ENCODE measurements at regions not wholly inside any gene's neighbourhood (a gene's known extent, or its start where the extent isn't known, plus 50 kb on each side); places are given as distances from the start of the nearest gene placed in this dataset.

GRCh38 chr11:95365348-95365747 lies 134.3 kb upstream of the SESN3 start:
- H3K9me3 Mint-ChIP-seq (ENCODE audit: insufficient read depth), result no peaks in the 10 kb centered on the region
- peaks cover 8% of the 10 kb centered on the region for H3K27me3 Mint-ChIP-seq (ENCODE audit: low read depth)
- CTCF ChIA-PET, result no interaction called here
- POLR2A ChIA-PET, result no interaction called here
- ATAC-seq (no peak), DNase-seq (no peak)
- no peaks in the 10 kb centered on the region for H3K36me3 Mint-ChIP-seq (ENCODE audit: low read depth)
- H3K4me1 Mint-ChIP-seq (ENCODE audit: low read depth), result peaks cover 7% of the 10 kb centered on the region
- H3K27ac Mint-ChIP-seq, result no peak overlapping the region
- no peak overlapping the region for H3K4me3 Mint-ChIP-seq

GRCh38 chr11:95364324-95365295 lies 133.6 kb upstream of the SESN3 start:
- no peak for DNase-seq
- Mint-ChIP-seq H3K36me3 (ENCODE audit: low read depth) (no peaks in the 10 kb centered on the region), H3K9me3 (ENCODE audit: insufficient read depth) (no peaks in the 10 kb centered on the region), H3K27me3 (ENCODE audit: low read depth) (peaks cover 3% of the 10 kb centered on the region), H3K27ac (no peak overlapping the region), H3K4me1 (ENCODE audit: low read depth) (peaks cover 7% of the 10 kb centered on the region), H3K4me3 (no peak overlapping the region)
- no peak for ATAC-seq
- ChIA-PET CTCF (interaction anchor here (0.7 kb wide), 1 partner anchor 327 kb away, joined by 6 read pairs; no protein-coding TSS in a partner anchor), POLR2A (no interaction called here)

- Mint-ChIP-seq H3K27ac (no peak overlapping the region), H3K36me3 (ENCODE audit: low read depth) (no peaks in the 10 kb centered on the region), H3K4me1 (ENCODE audit: low read depth) (peaks cover 7% of the 10 kb centered on the region), H3K9me3 (ENCODE audit: insufficient read depth) (no peaks in the 10 kb centered on the region), H3K27me3 (ENCODE audit: low read depth) (peaks cover 3% of the 10 kb centered on the region), H3K4me3 (no peak overlapping the region)
- ChIA-PET CTCF (interaction anchor here (0.7 kb wide), 1 partner anchor 328 kb away, joined by 6 read pairs; no protein-coding TSS in a partner anchor), POLR2A (no interaction called here)
- ATAC-seq (no peak), DNase-seq (no peak)
These were observed 132.7 kb upstream of the SESN3 start for GRCh38 chr11:95363708-95364107.

- H3K27me3 Mint-ChIP-seq (ENCODE audit: low read depth), result peaks cover 3% of the 10 kb centered on the region
- H3K9me3 Mint-ChIP-seq (ENCODE audit: insufficient read depth), result no peaks in the 10 kb centered on the region
- no peaks in the 10 kb centered on the region for H3K36me3 Mint-ChIP-seq (ENCODE audit: low read depth)
- H3K27ac Mint-ChIP-seq, result no peak overlapping the region
- ATAC-seq, result no peak
- H3K4me3 Mint-ChIP-seq, result no peak overlapping the region
- DNase-seq, result no peak
- ChIA-PET POLR2A (no interaction called here), CTCF (no interaction called here)
- peaks cover 7% of the 10 kb centered on the region for H3K4me1 Mint-ChIP-seq (ENCODE audit: low read depth)
These were observed 132.2 kb upstream of the SESN3 start for GRCh38 chr11:95363164-95363563.

GRCh38 chr11:95361180-95361579 lies 130.2 kb upstream of the SESN3 start:
- POLR2A ChIA-PET, result no interaction called here
- H3K27me3 Mint-ChIP-seq (ENCODE audit: low read depth), result no peaks in the 10 kb centered on the region
- no peak overlapping the region for H3K27ac Mint-ChIP-seq
- no peaks in the 10 kb centered on the region for H3K9me3 Mint-ChIP-seq (ENCODE audit: insufficient read depth)
- ATAC-seq (no peak), DNase-seq (no peak)
- H3K4me1 Mint-ChIP-seq (ENCODE audit: low read depth), result peaks cover 7% of the 10 kb centered on the region
- no peaks in the 10 kb centered on the region for H3K36me3 Mint-ChIP-seq (ENCODE audit: low read depth)
- no peak overlapping the region for H3K4me3 Mint-ChIP-seq
- CTCF ChIA-PET, result interaction anchor here (0.8 to 1.4 kb wide), 5 partner anchors 10 to 388 kb away, joined by 3 to 4 read pairs (median 3); partner anchors contain the start of genes CWC15 and KDM4D

- Mint-ChIP-seq H3K36me3 (ENCODE audit: low read depth) (no peaks in the 10 kb centered on the region), H3K4me1 (ENCODE audit: low read depth) (peaks cover 7% of the 10 kb centered on the region), H3K27me3 (ENCODE audit: low read depth) (no peaks in the 10 kb centered on the region), H3K27ac (no peak overlapping the region), H3K9me3 (ENCODE audit: insufficient read depth) (no peaks in the 10 kb centered on the region), H3K4me3 (no peak overlapping the region)
- POLR2A ChIA-PET, result no interaction called here
- DNase-seq (no peak), ATAC-seq (no peak)
- CTCF ChIA-PET, result interaction anchor here (0.8 to 1.2 kb wide), 4 partner anchors 11 to 387 kb away, joined by 3 read pairs; partner anchors contain the start of genes CWC15 and KDM4D
These were observed 129.5 kb upstream of the SESN3 start for GRCh38 chr11:95360377-95361075.

GRCh38 chr11:95359756-95360155 lies 128.8 kb upstream of the SESN3 start:
- Mint-ChIP-seq H3K27ac (no peak overlapping the region), H3K27me3 (ENCODE audit: low read depth) (peaks cover 2% of the 10 kb centered on the region), H3K4me3 (no peak overlapping the region), H3K36me3 (ENCODE audit: low read depth) (no peaks in the 10 kb centered on the region), H3K4me1 (ENCODE audit: low read depth) (no peaks in the 10 kb centered on the region), H3K9me3 (ENCODE audit: insufficient read depth) (no peaks in the 10 kb centered on the region)
- ChIA-PET CTCF (no interaction called here), POLR2A (no interaction called here)
- ATAC-seq (no peak), DNase-seq (no peak)

GRCh38 chr11:95359341-95359663 lies 128.3 kb upstream of the SESN3 start:
- ChIA-PET CTCF (interaction anchor here (1.1 to 1.2 kb wide), 2 partner anchors 126 to 346 kb away, joined by 3 to 4 read pairs; no protein-coding TSS in a partner anchor), POLR2A (interaction anchor here (0.6 kb wide), 1 partner anchor 136 kb away, joined by 3 read pairs; no protein-coding TSS in a partner anchor)
- no peak overlapping the region for H3K4me3 Mint-ChIP-seq
- no peak for DNase-seq
- H3K9me3 Mint-ChIP-seq (ENCODE audit: insufficient read depth), result no peaks in the 10 kb centered on the region
- H3K27me3 Mint-ChIP-seq (ENCODE audit: low read depth), result peaks cover 2% of the 10 kb centered on the region
- no peaks in the 10 kb centered on the region for H3K4me1 Mint-ChIP-seq (ENCODE audit: low read depth)
- no peak overlapping the region for H3K27ac Mint-ChIP-seq
- no peak for ATAC-seq
- H3K36me3 Mint-ChIP-seq (ENCODE audit: low read depth), result no peaks in the 10 kb centered on the region

GRCh38 chr11:95358511-95359340 lies 127.7 kb upstream of the SESN3 start:
- ATAC-seq (no peak), DNase-seq (no peak)
- Mint-ChIP-seq H3K36me3 (ENCODE audit: low read depth) (no peaks in the 10 kb centered on the region), H3K27me3 (ENCODE audit: low read depth) (peaks cover 2% of the 10 kb centered on the region), H3K9me3 (ENCODE audit: insufficient read depth) (no peaks in the 10 kb centered on the region), H3K27ac (no peak overlapping the region), H3K4me1 (ENCODE audit: low read depth) (no peaks in the 10 kb centered on the region), H3K4me3 (no peak overlapping the region)
- ChIA-PET CTCF (interaction anchor here (1.0 to 1.2 kb wide), 3 partner anchors 11 to 347 kb away, joined by 3 to 4 read pairs (median 3); no protein-coding TSS in a partner anchor), POLR2A (interaction anchor here (0.6 kb wide), 1 partner anchor 136 kb away, joined by 3 read pairs; no protein-coding TSS in a partner anchor)

GRCh38 chr11:95354304-95354703 lies 123.3 kb upstream of the SESN3 start:
- ATAC-seq, result no peak
- DNase-seq, result no peak
- H3K27me3 Mint-ChIP-seq (ENCODE audit: low read depth), result peaks cover 2% of the 10 kb centered on the region
- ChIA-PET POLR2A (no interaction called here), CTCF (no interaction called here)
- no peaks in the 10 kb centered on the region for H3K4me1 Mint-ChIP-seq (ENCODE audit: low read depth)
- peaks cover 2% of the 10 kb centered on the region for H3K36me3 Mint-ChIP-seq (ENCODE audit: low read depth)
- H3K27ac Mint-ChIP-seq, result no peak overlapping the region
- no peak overlapping the region for H3K4me3 Mint-ChIP-seq
- peaks cover 9% of the 10 kb centered on the region for H3K9me3 Mint-ChIP-seq (ENCODE audit: insufficient read depth)

- DNase-seq (no peak), ATAC-seq (no peak)
- Mint-ChIP-seq H3K27ac (no peak overlapping the region), H3K9me3 (ENCODE audit: insufficient read depth) (peaks cover 14% of the 10 kb centered on the region), H3K4me3 (no peak overlapping the region), H3K36me3 (ENCODE audit: low read depth) (peaks cover 4% of the 10 kb centered on the region), H3K4me1 (ENCODE audit: low read depth) (no peaks in the 10 kb centered on the region), H3K27me3 (ENCODE audit: low read depth) (peaks cover 2% of the 10 kb centered on the region)
- ChIA-PET CTCF (interaction anchor here (1.1 kb wide), 1 partner anchor 31 kb away, joined by 3 read pairs; no protein-coding TSS in a partner anchor), POLR2A (no interaction called here)
These were observed 122.7 kb upstream of the SESN3 start for GRCh38 chr11:95353706-95354105.
